SK-N-SH treated with all-trans-retinoic acid at 6 μM for 48 hours (cell line): ENCODE measurements at regions not wholly inside any gene's neighbourhood (a gene's known extent, or its start where the extent isn't known, plus 50 kb on each side); places are given as distances from the start of the nearest gene placed in this dataset.

Source experiments
- ARNTL ChIP-seq: fragments of 450-650 bp; formaldehyde crosslinking; IDR thresholded peaks from 2 replicates; pipeline ENCODE4 v1.5.0; 2020; ENCODE audit warnings: low read depth, mild to moderate bottlenecking, moderate library complexity, borderline replicate concordance
- GLIS3 ChIP-seq: fragments of 250-450 bp; sonication (Bioruptor Pico); IDR thresholded peaks from 2 replicates; pipeline ENCODE4 v1.5.0; 2020; ENCODE audit warnings: mild to moderate bottlenecking, moderate library complexity
- PPARA ChIP-seq: fragments of 250-450 bp; sonication (Bioruptor Pico); IDR thresholded peaks from 2 replicates; pipeline ENCODE4 v1.5.0; 2020; ENCODE audit warnings: mild to moderate bottlenecking, borderline replicate concordance
- RARB ChIP-seq: fragments of 250-450 bp; sonication (Bioruptor Pico); IDR thresholded peaks from 2 replicates; pipeline ENCODE4 v1.8.0; 2021; ENCODE audit warnings: mild to moderate bottlenecking, moderate library complexity
- TCF4 ChIP-seq: fragments of 250-450 bp; sonication (Bioruptor Pico); IDR thresholded peaks from 2 replicates; pipeline ENCODE4 v1.8.0; 2021; ENCODE audit warnings: mild to moderate bottlenecking, moderate library complexity, borderline replicate concordance
- TOX ChIP-seq: fragments of 250-450 bp; sonication (Bioruptor Pico); IDR thresholded peaks from 2 replicates; pipeline ENCODE4 v1.8.0; 2021; ENCODE audit warnings: mild to moderate bottlenecking, moderate library complexity, borderline replicate concordance
- ZC3H10 ChIP-seq: fragments of 250-450 bp; sonication (Bioruptor Pico); IDR thresholded peaks from 2 replicates; pipeline ENCODE4 v1.5.1; 2021; ENCODE audit warnings: mild to moderate bottlenecking, moderate library complexity
- ZFP3 ChIP-seq: fragments of 250-450 bp; sonication (Bioruptor Pico); IDR thresholded peaks from 2 replicates; pipeline ENCODE4 v1.5.0; 2020; ENCODE audit warnings: mild to moderate bottlenecking, moderate library complexity
- ZFP30 ChIP-seq: fragments of 450-650 bp; formaldehyde crosslinking; IDR thresholded peaks from 2 replicates; pipeline ENCODE4 v1.5.0; 2022; ENCODE audit warnings: mild to moderate bottlenecking, moderate library complexity
- ZNF565 ChIP-seq: fragments of 450-650 bp; formaldehyde crosslinking; conservative IDR thresholded peaks from 2 replicates; pipeline ENCODE4 v1.5.0; 2020; ENCODE audit warnings: low read depth, mild to moderate bottlenecking, moderate library complexity
- ZNF70 ChIP-seq: fragments of 450-650 bp; formaldehyde crosslinking; IDR thresholded peaks from 2 replicates; pipeline ENCODE4 v1.5.0; 2020; ENCODE audit warnings: mild to moderate bottlenecking, moderate library complexity
- ZNF8 ChIP-seq: fragments of 450-650 bp; formaldehyde crosslinking; IDR thresholded peaks from 2 replicates; pipeline ENCODE4 v1.5.0; 2020; ENCODE audit warnings: mild to moderate bottlenecking, moderate library complexity
- TF ChIP-seq, protein P1 (sequence below): fragments of 250-450 bp; sonication (Bioruptor Pico); IDR thresholded peaks from 2 replicates; pipeline ENCODE4 v1.8.0; 2020; ENCODE audit warnings: mild to moderate bottlenecking, moderate library complexity, borderline replicate concordance
- TF ChIP-seq, protein P2 (sequence below): fragments of 250-450 bp; sonication (Bioruptor Pico); IDR thresholded peaks from 2 replicates; pipeline ENCODE4 v1.5.1; 2020; ENCODE audit warnings: low read depth, mild to moderate bottlenecking, moderate library complexity

DNA sequence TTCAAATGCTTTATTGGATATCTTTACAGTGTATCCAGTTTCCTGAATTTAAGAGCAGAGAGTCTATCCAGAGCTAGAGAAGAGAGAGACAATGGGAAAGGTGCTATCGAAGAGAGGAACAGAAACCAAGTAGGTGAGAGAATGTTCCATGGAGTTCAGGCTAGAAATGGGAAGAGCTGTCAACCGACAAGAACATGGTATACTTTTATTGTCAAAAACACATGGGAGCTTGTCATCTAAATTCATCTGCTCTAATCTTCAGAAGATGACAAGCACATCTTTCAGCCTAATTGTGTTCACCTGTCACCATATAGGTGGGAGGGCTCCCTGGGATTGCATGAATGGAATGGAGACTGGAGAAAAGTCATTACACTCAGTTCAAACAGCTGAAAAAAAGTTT lies 690.4 kb upstream of the LRATD1 start:
- no peak for TF ChIP-seq TOX (CRISPR knock-in tag)
- no peak for TF ChIP-seq ZC3H10 (CRISPR knock-in tag)
- TF ChIP-seq GLIS3 (CRISPR knock-in tag) = no peak
- no peak for TF ChIP-seq TCF4 (CRISPR knock-in tag)
- no peak for TF ChIP-seq ZNF8
- TF ChIP-seq, protein P1, sequence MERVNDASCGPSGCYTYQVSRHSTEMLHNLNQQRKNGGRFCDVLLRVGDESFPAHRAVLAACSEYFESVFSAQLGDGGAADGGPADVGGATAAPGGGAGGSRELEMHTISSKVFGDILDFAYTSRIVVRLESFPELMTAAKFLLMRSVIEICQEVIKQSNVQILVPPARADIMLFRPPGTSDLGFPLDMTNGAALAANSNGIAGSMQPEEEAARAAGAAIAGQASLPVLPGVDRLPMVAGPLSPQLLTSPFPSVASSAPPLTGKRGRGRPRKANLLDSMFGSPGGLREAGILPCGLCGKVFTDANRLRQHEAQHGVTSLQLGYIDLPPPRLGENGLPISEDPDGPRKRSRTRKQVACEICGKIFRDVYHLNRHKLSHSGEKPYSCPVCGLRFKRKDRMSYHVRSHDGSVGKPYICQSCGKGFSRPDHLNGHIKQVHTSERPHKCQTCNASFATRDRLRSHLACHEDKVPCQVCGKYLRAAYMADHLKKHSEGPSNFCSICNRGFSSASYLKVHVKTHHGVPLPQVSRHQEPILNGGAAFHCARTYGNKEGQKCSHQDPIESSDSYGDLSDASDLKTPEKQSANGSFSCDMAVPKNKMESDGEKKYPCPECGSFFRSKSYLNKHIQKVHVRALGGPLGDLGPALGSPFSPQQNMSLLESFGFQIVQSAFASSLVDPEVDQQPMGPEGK = no peak
- TF ChIP-seq ZFP3 (CRISPR knock-in tag) = no peak
- TF ChIP-seq ARNTL (CRISPR knock-in tag) = no peak
- no peak for TF ChIP-seq ZFP30 (CRISPR knock-in tag)
- no peak for TF ChIP-seq PPARA (CRISPR knock-in tag)
- TF ChIP-seq, protein P2, sequence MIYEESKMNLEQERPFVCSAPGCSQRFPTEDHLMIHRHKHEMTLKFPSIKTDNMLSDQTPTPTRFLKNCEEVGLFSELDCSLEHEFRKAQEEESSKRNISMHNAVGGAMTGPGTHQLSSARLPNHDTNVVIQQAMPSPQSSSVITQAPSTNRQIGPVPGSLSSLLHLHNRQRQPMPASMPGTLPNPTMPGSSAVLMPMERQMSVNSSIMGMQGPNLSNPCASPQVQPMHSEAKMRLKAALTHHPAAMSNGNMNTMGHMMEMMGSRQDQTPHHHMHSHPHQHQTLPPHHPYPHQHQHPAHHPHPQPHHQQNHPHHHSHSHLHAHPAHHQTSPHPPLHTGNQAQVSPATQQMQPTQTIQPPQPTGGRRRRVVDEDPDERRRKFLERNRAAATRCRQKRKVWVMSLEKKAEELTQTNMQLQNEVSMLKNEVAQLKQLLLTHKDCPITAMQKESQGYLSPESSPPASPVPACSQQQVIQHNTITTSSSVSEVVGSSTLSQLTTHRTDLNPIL (CRISPR knock-in tag) = no peak
- TF ChIP-seq ZNF565 (CRISPR knock-in tag) = no peak
- no peak for TF ChIP-seq RARB (CRISPR knock-in tag)
- TF ChIP-seq ZNF70 (CRISPR knock-in tag) = no peak
